Ovary (tissue), 7 donors: ENCODE measurements at regions not wholly inside any gene's neighbourhood (a gene's known extent, or its start where the extent isn't known, plus 50 kb on each side); places are given as distances from the start of the nearest gene placed in this dataset.

Source experiments
- DNase-seq, 5 donors: peaks; one replicate each; pipeline ENCODE4 v3.0.0-alpha.2; 2019 to 2020
- H3K27ac ChIP-seq, 2 donors: fragments of 200-600 bp; one replicate each; pipeline versions ENCODE4 v1.5.1 to v1.8.0; 2019 to 2022
- H3K27me3 ChIP-seq: fragments of 200-600 bp; one replicate; pipeline ENCODE4 v1.8.0; 2022
- H3K36me3 ChIP-seq: fragments of 200-600 bp; sonication (generic); one replicate; pipeline ENCODE4 v1.5.1; 2019
- H3K4me1 ChIP-seq: one replicate; pipeline ENCODE4 v1.8.1; 2013; ENCODE audit warnings: mild to moderate bottlenecking, moderate library complexity; ENCODE audit not compliant: insufficient read depth
- H3K4me3 ChIP-seq: fragments of 200-600 bp; sonication (generic); one replicate; pipeline ENCODE4 v1.5.1; 2017
- H3K9me3 ChIP-seq, 2 donors: fragments of 200-600 bp in 1 of 2; sonication (generic) in 1 of 2; one replicate each; pipeline versions ENCODE4 v1.5.1 to v1.8.1; 2013 to 2019; ENCODE audit warnings: mild to moderate bottlenecking in 1 of 2, moderate library complexity in 1 of 2
- EP300 ChIP-seq: sonication (generic); formaldehyde crosslinking; IDR thresholded peaks from one replicate; pipeline ENCODE4 v1.6.1; 2017; ENCODE audit warnings: antibody characterized with exemption
- POLR2A ChIP-seq: fragments of 450-650 bp; IDR thresholded peaks from one replicate; pipeline ENCODE4 v1.6.1; 2017; ENCODE audit warnings: antibody characterized with exemption, mild to moderate bottlenecking, moderate library complexity
- WGBS, 3 donors: extraction: QIAGEN DNeasy Blood & Tissue Kit in 1 of 3; methylation state at CpG; one replicate each; pipeline versions ENCODE4 v1.1.5 to v1.1.7; 2013 to 2017; 5-methylcytosine and 5-hydroxymethylcytosine counted together
- intact Hi-C, 4 donors: fragments of 100-400 bp; cut with DNase I; formaldehyde crosslinking; loops; one replicate each; pipeline versions ENCODE4 v1.11.0 to v1.15.1; 2022 to 2023
- TF ChIP-seq, protein P1 (sequence below), 3 donors: fragments of 450-650 bp in 2 of 3; fragments of 200-600 bp in 1 of 3; IDR thresholded peaks; one replicate each; pipeline versions ENCODE4 v1.5.1 to v1.8.0; 2016 to 2022; ENCODE audit warnings: antibody characterized with exemption in 3 of 3, mild to moderate bottlenecking in 1 of 3
- donor health status: DM: no; HTN: no; CAD: no; lungs with moderate emphysema.
- donor health status: DM: no; HTN: no; CAD: no.
- donor health status: Bipolar disorder and iron deficiency.
- donor health status: DM: no; HTN: no; CAD: no.
- donor health status: DM: yes; HTN: yes; CAD: no.

DNA sequence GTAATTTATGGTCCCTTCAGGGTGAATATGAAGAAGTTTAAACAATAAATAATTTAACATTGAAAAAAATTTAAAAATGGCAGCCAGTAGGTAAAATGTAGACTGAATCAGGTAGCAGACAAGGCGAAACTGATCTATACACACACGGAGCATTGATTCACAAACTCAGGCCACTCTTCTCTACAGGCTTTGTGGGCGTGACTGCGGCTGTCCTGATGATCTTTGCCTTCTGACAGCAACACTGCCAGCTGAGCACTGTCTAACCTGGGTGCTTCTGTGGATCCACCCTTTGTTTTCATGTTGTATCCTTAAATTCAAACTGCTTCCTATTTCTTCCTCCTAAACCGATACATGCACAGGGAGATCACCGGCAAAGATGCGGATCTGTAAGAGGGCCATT is 315.4 kb upstream of the ADCY2 start:
- intact Hi-C loops, result no loop called here
- no peaks in the 10 kb centered on the region for H3K27me3 ChIP-seq
- DNase-seq, result no peak
- H3K27ac ChIP-seq, result no peak overlapping the region
- no peaks in the 10 kb centered on the region for H3K36me3 ChIP-seq
- H3K4me1 ChIP-seq, result no peaks in the 10 kb centered on the region
- no peak overlapping the region for H3K4me3 ChIP-seq
- TF ChIP-seq POLR2A (no peak), EP300 (no peak)
- TF ChIP-seq, protein P1, sequence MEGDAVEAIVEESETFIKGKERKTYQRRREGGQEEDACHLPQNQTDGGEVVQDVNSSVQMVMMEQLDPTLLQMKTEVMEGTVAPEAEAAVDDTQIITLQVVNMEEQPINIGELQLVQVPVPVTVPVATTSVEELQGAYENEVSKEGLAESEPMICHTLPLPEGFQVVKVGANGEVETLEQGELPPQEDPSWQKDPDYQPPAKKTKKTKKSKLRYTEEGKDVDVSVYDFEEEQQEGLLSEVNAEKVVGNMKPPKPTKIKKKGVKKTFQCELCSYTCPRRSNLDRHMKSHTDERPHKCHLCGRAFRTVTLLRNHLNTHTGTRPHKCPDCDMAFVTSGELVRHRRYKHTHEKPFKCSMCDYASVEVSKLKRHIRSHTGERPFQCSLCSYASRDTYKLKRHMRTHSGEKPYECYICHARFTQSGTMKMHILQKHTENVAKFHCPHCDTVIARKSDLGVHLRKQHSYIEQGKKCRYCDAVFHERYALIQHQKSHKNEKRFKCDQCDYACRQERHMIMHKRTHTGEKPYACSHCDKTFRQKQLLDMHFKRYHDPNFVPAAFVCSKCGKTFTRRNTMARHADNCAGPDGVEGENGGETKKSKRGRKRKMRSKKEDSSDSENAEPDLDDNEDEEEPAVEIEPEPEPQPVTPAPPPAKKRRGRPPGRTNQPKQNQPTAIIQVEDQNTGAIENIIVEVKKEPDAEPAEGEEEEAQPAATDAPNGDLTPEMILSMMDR (IDR thresholded peaks at IDR 0.05), result no peak
- WGBS, 3 donors, result 89 to 90% (median 89%) methylated on average over 7 of the region's 7 CpGs
- H3K9me3 ChIP-seq, result no peaks in the 10 kb centered on the region

DNA sequence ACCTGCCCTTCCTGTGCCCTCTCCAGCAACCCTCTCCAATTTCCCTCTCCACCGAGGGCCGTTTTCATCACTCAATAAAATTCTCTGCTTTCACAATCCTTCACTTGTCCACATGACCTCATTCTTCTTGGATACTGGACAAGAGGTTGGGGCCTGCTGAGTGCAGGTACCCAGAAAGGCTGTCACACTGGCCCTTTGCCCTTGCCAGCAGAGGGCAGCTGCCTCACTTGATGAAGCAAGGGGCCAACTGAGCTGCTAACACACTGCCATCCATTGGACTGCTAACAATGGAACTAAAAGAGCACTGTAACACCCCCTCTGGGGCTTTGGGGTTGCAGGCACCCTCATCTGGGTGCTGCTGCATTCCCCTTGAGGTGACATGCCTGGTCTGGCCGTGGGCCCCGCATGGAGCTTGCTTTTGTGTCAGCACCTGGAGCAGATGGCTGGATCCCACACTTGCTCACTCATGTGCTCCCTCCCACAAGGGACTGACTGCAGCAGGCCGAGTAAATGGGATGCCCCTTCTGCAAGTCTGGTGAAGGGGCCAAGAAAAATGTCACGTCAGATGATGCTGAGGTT is 308.1 kb upstream of the ADCY2 start:
- H3K4me3 ChIP-seq, result no peak overlapping the region
- no peaks in the 10 kb centered on the region for H3K9me3 ChIP-seq
- no peaks in the 10 kb centered on the region for H3K4me1 ChIP-seq
- no peak for DNase-seq
- no peaks in the 10 kb centered on the region for H3K27me3 ChIP-seq
- TF ChIP-seq POLR2A, result no peak
- TF ChIP-seq, protein P1 (IDR thresholded peaks at IDR 0.05), result no peak
- no peak for TF ChIP-seq EP300
- intact Hi-C loops, result no loop called here
- H3K27ac ChIP-seq, result no peak overlapping the region
- no peaks in the 10 kb centered on the region for H3K36me3 ChIP-seq
- 60 to 73% (median 64%) methylated on average over 6 of the region's 6 CpGs for WGBS, 3 donors

DNA sequence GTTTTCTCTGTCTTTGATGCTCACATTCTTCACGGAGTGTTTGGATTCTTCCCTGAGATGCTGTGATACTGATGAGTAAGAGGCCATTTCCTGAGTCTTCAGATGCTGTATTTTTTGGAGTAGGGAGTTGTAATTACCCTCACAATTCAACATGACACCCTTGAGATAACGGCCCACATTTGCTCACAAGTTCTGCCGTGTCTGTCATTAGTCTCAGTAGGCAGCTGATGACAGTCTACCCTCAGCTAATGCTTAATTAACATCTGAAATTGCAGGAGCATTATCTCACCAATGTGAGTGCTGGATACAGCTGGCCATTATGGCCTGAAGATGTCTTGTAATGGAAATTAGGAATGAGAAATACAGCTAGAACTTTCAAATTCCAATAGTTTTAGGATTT is 307.1 kb upstream of the ADCY2 start:
- H3K4me3 ChIP-seq, result no peak overlapping the region
- TF ChIP-seq POLR2A (no peak), EP300 (no peak)
- TF ChIP-seq, protein P1 (IDR thresholded peaks at IDR 0.05), result no peak
- intact Hi-C loops, result no loop called here

DNA sequence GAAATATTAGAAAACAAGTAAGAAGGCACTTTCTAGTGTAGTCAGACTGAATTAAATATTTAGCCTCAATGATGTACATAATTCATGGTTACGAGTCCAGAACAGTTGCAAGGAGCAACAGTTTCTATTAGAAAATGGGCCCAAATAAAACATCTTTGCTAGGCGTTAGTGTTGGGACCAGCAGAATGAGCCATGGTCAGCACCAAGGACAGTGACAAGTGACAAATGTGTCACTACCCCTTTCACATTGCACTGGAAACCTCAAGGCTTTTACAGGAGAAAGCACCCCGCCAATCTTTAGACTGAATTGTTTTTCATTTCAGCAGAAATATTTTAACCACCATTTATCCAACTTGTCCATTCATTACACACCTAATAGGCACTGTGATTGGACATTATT is 301.3 kb upstream of the ADCY2 start:
- H3K4me3 ChIP-seq, result no peak overlapping the region
- H3K27me3 ChIP-seq, result no peaks in the 10 kb centered on the region
- H3K4me1 ChIP-seq, result no peaks in the 10 kb centered on the region
- 31 to 41% (median 40%) methylated on average over 3 of the region's 3 CpGs for WGBS, 3 donors
- DNase-seq, result no peak
- intact Hi-C loops, result no loop called here
- TF ChIP-seq EP300 (no peak), POLR2A (no peak)
- TF ChIP-seq, protein P1 (IDR thresholded peaks at IDR 0.05), result no peak
- no peaks in the 10 kb centered on the region for H3K36me3 ChIP-seq
- H3K27ac ChIP-seq, result no peak overlapping the region
- no peaks in the 10 kb centered on the region for H3K9me3 ChIP-seq

More for the DNA sequence above, 307.1 kb upstream of the ADCY2 start:
- DNase-seq, result no peak
- Histone ChIP-seq H3K36me3 (no peaks in the 10 kb centered on the region), H3K27me3 (no peaks in the 10 kb centered on the region), H3K9me3 (no peaks in the 10 kb centered on the region), H3K4me1 (no peaks in the 10 kb centered on the region), H3K27ac (no peak overlapping the region)
- 1 to 3% (median 3%) methylated on average over 3 of the region's 3 CpGs for WGBS, 3 donors
